ENCODE measurements at regions not wholly inside any gene's neighbourhood (a gene's known extent, or its start where the extent isn't known, plus 50 kb on each side); places are given as distances from the start of the nearest gene placed in this dataset.

DNA sequence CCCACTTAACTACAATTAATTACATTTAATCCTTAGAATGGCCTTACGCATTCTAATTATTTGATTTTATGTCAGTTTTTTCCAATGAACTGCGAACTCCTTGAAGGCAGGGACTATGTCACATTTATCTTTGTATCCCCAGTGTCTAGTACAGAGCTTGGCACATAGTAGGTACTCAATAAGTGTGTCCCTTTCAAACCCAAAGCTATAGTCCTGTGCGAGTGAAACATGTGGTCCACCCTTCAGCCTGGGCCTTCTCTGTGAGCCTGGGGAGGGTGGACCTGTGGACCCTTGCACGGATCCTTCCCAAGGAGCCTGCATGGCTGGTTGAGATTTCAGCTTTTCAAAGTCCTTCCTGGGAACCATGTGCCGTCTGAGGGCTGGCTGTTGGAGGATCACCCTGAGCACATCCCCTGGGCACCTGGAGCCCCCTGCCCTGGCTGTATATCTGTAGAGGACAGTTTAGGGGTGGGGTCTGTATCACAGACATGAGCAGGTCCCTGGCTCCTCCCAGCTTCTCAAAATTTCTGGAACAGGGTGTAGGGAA, 103.1 kb downstream of the IER5 start:
- H3K27ac ChIP-seq (ENCODE audit: low read depth, low read length) = no peak overlapping the region
- H3K4me3 ChIP-seq (ENCODE audit: low read length in 3 of 3) = no peak overlapping the region
- H3K4me1 ChIP-seq (ENCODE audit: control insufficient read depth in 3 of 3, insufficient read depth in 3 of 3, low read length in 3 of 3) = peaks cover 0 to 5% (median 5%) of the 10 kb centered on the region in 3 donors
- no peaks in the 10 kb centered on the region for H3K36me3 ChIP-seq (ENCODE audit: control insufficient read depth in 3 of 3, insufficient read depth in 3 of 3, low read length in 3 of 3)
- H3K9ac ChIP-seq (ENCODE audit: low read depth in 1 of 3, low read length in 3 of 3) = no peak overlapping the region
- no peaks in the 10 kb centered on the region for H3K9me3 ChIP-seq (ENCODE audit: control insufficient read depth in 3 of 3, low read length in 3 of 3)
- peaks cover 0 to 19% (median 8%) of the 10 kb centered on the region in 3 donors for H3K27me3 ChIP-seq (ENCODE audit: control insufficient read depth in 3 of 3, insufficient read depth in 3 of 3, low read length in 3 of 3)

DNA sequence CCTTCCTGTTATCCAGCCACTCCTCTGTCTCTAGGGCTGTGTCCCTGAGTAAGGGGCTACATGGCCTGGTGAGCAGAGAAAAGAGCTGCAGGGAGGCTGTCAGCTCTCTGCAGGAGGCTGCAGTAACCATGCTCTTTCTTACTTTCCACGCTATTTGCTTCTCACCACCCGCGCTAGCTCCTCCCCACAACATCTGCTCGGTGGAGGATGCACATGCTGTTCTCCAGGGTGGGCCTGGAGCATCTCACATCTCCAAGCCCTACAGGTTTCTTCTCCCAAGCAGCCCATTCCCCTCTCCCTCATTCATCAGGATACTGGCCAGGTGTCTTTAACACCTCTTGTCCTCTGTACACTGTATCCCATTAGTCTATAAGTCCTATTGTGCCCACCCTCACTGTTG, 103.8 kb downstream of the IER5 start:
- Histone ChIP-seq H3K4me1 (ENCODE audit: control insufficient read depth in 3 of 3, insufficient read depth in 3 of 3, low read length in 3 of 3) (peaks cover 0 to 5% (median 5%) of the 10 kb centered on the region in 3 donors), H3K36me3 (ENCODE audit: control insufficient read depth in 3 of 3, insufficient read depth in 3 of 3, low read length in 3 of 3) (no peaks in the 10 kb centered on the region), H3K4me3 (ENCODE audit: low read length in 3 of 3) (no peak overlapping the region), H3K9ac (ENCODE audit: low read depth in 1 of 3, low read length in 3 of 3) (no peak overlapping the region), H3K27me3 (ENCODE audit: control insufficient read depth in 3 of 3, insufficient read depth in 3 of 3, low read length in 3 of 3) (peaks cover 0 to 16% (median 8%) of the 10 kb centered on the region in 3 donors), H3K27ac (ENCODE audit: low read depth, low read length) (no peak overlapping the region), H3K9me3 (ENCODE audit: control insufficient read depth in 3 of 3, low read length in 3 of 3) (no peaks in the 10 kb centered on the region)

DNA sequence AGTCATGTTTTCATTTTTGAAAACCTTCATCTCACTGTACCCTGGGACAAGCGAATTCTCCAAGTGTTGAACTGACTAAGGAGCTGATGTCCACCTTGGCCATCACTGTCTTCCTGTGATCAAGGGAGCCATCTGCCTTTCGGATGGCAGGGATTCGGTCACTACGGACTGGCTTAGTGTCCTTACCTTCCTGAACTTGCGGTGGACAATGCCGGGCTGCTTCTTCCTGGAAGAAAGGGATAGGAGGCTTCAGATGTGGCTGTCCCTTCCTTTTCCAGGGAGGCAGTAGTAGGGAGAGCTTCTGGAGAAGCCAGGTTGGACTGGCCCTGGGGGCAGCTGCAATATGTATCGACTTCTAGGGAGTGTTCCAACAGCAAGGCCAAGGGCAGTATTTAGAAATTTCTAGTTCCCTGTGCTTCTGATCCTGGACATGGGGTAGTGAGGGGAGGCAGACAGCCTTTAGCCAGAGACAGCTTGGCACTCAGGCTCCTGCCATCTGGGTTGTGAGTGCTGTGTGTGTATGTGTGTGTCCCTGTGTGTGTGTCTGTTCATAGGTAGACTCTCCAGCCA, 114.6 kb downstream of the IER5 start:
- Histone ChIP-seq H3K4me1 (ENCODE audit: control insufficient read depth in 3 of 3, insufficient read depth in 3 of 3, low read length in 3 of 3) (peaks cover 7 to 23% (median 12%) of the 10 kb centered on the region in 3 donors), H3K4me3 (ENCODE audit: low read length in 3 of 3) (no peak overlapping the region), H3K9ac (ENCODE audit: low read depth in 1 of 3, low read length in 3 of 3) (no peak overlapping the region), H3K36me3 (ENCODE audit: control insufficient read depth in 3 of 3, insufficient read depth in 3 of 3, low read length in 3 of 3) (no peaks in the 10 kb centered on the region), H3K27ac (ENCODE audit: low read depth, low read length) (no peak overlapping the region), H3K9me3 (ENCODE audit: control insufficient read depth in 3 of 3, low read length in 3 of 3) (no peaks in the 10 kb centered on the region), H3K27me3 (ENCODE audit: control insufficient read depth in 3 of 3, insufficient read depth in 3 of 3, low read length in 3 of 3) (no peaks in the 10 kb centered on the region)

DNA sequence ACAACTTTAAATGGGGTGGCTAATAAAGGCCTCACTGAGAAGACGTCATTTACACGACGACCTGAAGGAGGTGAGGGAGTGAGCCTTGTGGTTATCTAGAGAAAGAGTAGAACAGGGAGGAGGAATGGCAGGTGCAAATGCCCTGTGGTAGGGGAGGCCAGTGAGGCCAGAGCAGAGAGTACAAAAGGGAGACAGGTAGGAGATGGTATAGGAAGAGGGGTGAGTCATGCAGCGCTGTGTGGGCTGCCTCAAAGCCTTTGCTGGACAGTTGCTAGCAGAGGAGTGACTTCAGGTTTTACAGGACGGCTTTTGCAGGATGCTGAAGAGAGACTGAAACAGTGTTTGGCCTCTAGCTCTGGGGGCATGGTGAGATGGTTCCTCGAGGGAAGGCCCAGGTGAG, 116.0 kb downstream of the IER5 start:
- H3K27ac ChIP-seq (ENCODE audit: low read depth, low read length) = no peak overlapping the region
- peaks cover 7 to 27% (median 12%) of the 10 kb centered on the region in 3 donors for H3K4me1 ChIP-seq (ENCODE audit: control insufficient read depth in 3 of 3, insufficient read depth in 3 of 3, low read length in 3 of 3)
- no peak overlapping the region for H3K4me3 ChIP-seq (ENCODE audit: low read length in 3 of 3)
- H3K9ac ChIP-seq (ENCODE audit: low read depth in 1 of 3, low read length in 3 of 3) = no peak overlapping the region
- H3K27me3 ChIP-seq (ENCODE audit: control insufficient read depth in 3 of 3, insufficient read depth in 3 of 3, low read length in 3 of 3) = peaks cover 0 to 3% (median 0%) of the 10 kb centered on the region in 3 donors
- no peaks in the 10 kb centered on the region for H3K9me3 ChIP-seq (ENCODE audit: control insufficient read depth in 3 of 3, low read length in 3 of 3)
- H3K36me3 ChIP-seq (ENCODE audit: control insufficient read depth in 3 of 3, insufficient read depth in 3 of 3, low read length in 3 of 3) = no peaks in the 10 kb centered on the region

DNA sequence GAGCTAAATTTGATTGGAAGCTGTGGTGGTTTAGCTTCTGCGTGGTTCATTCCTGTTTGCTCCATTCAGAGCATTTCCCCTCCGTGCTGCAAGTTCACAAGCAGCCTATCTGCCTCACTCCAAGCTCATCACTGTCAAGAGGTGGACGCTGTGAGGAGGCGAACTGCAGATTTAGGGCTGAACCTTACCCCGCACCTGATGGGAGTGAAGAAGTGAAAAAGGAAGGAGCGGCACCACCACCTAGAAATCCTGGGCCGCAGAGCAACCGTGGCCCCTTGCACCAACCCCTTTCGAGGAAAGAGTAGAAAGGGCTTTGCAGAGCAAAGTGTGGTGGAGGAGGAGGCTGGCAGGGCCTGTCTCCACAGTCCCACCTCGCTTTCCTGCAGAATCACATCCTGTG, 117.4 kb downstream of the IER5 start:
- no peak overlapping the region for H3K27ac ChIP-seq (ENCODE audit: low read depth, low read length)
- peaks cover 0 to 3% (median 0%) of the 10 kb centered on the region in 3 donors for H3K27me3 ChIP-seq (ENCODE audit: control insufficient read depth in 3 of 3, insufficient read depth in 3 of 3, low read length in 3 of 3)
- peaks cover 7 to 27% (median 12%) of the 10 kb centered on the region in 3 donors for H3K4me1 ChIP-seq (ENCODE audit: control insufficient read depth in 3 of 3, insufficient read depth in 3 of 3, low read length in 3 of 3)
- H3K4me3 ChIP-seq (ENCODE audit: low read length in 3 of 3) = no peak overlapping the region
- no peaks in the 10 kb centered on the region for H3K36me3 ChIP-seq (ENCODE audit: control insufficient read depth in 3 of 3, insufficient read depth in 3 of 3, low read length in 3 of 3)
- no peak overlapping the region for H3K9ac ChIP-seq (ENCODE audit: low read depth in 1 of 3, low read length in 3 of 3)
- H3K9me3 ChIP-seq (ENCODE audit: control insufficient read depth in 3 of 3, low read length in 3 of 3) = no peaks in the 10 kb centered on the region

DNA sequence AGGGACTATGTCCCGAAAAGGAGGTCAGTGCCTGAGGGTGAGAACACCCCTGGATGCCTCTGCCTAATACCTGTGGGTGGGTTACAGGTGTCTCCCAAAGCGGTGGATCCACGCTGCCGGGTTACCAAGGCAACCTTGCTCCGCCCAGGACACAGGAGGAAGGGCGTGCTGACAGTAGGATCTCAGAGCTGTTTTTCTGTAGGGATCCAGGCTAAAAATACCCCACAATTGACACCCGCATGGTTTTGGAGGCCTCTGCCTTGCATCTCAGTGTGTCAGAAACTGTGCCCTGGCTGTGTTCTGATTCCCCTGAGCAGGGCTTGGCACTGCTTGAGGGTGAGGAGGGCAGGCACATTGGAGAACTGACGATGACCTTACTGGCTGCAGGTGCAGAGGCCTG, 118.0 kb downstream of the IER5 start:
- peaks cover 7 to 27% (median 12%) of the 10 kb centered on the region in 3 donors for H3K4me1 ChIP-seq (ENCODE audit: control insufficient read depth in 3 of 3, insufficient read depth in 3 of 3, low read length in 3 of 3)
- H3K27ac ChIP-seq (ENCODE audit: low read depth, low read length) = peak overlapping the region; percentile 41
- peak overlapping the region in 1 of 3 donors; percentile 25 for H3K9ac ChIP-seq (ENCODE audit: low read depth in 1 of 3, low read length in 3 of 3)
- no peaks in the 10 kb centered on the region for H3K36me3 ChIP-seq (ENCODE audit: control insufficient read depth in 3 of 3, insufficient read depth in 3 of 3, low read length in 3 of 3)
- H3K9me3 ChIP-seq (ENCODE audit: control insufficient read depth in 3 of 3, low read length in 3 of 3) = no peaks in the 10 kb centered on the region
- no peak overlapping the region for H3K4me3 ChIP-seq (ENCODE audit: low read length in 3 of 3)
- peaks cover 0 to 3% (median 0%) of the 10 kb centered on the region in 3 donors for H3K27me3 ChIP-seq (ENCODE audit: control insufficient read depth in 3 of 3, insufficient read depth in 3 of 3, low read length in 3 of 3)

DNA sequence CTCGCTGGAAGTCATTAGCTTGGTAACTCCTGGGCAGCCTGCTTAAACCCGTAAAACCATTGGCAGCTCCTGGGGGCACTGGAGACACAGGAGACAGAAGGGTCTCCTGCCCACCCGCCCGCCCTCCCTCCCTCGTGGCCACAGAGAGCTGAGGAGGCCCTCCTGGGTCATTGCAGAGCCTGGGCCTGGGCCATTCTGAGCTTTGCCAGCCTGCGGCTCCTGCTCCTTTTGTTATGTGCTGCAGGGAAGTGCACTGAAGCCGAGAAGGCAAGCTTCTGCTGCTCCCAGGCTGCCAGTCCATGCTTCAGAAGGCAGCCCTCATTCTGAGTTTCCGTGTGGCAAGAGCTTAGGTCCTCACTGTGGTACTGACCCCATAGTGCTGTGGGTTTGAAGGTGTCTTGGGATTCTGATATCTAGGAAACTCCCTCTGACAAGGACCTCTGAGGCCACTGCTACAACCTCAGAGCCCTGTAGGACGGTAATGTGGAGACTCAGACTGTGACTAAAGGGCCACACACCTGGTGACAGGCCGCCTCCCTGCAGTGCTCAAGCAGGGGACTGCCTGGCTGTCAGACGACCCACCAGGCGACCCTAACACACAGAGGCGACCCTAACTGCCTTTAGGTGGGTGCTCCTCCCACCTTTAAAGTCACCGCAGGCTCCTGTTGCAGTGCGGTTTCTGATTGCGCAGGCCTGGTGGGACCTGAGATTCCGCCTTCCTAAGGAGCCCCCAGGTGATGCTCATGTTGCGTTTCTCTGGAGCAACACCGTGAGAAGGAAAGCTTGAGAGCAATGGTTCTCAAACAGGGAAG, 118.7 kb downstream of the IER5 start:
- no peak overlapping the region for H3K27ac ChIP-seq (ENCODE audit: low read depth, low read length)
- H3K9me3 ChIP-seq (ENCODE audit: control insufficient read depth in 3 of 3, low read length in 3 of 3) = no peaks in the 10 kb centered on the region
- no peak overlapping the region for H3K9ac ChIP-seq (ENCODE audit: low read depth in 1 of 3, low read length in 3 of 3)
- peaks cover 7 to 27% (median 12%) of the 10 kb centered on the region in 3 donors for H3K4me1 ChIP-seq (ENCODE audit: control insufficient read depth in 3 of 3, insufficient read depth in 3 of 3, low read length in 3 of 3)
- H3K27me3 ChIP-seq (ENCODE audit: control insufficient read depth in 3 of 3, insufficient read depth in 3 of 3, low read length in 3 of 3) = peaks cover 0 to 3% (median 0%) of the 10 kb centered on the region in 3 donors
- H3K4me3 ChIP-seq (ENCODE audit: low read length in 3 of 3) = no peak overlapping the region
- H3K36me3 ChIP-seq (ENCODE audit: control insufficient read depth in 3 of 3, insufficient read depth in 3 of 3, low read length in 3 of 3) = no peaks in the 10 kb centered on the region

DNA sequence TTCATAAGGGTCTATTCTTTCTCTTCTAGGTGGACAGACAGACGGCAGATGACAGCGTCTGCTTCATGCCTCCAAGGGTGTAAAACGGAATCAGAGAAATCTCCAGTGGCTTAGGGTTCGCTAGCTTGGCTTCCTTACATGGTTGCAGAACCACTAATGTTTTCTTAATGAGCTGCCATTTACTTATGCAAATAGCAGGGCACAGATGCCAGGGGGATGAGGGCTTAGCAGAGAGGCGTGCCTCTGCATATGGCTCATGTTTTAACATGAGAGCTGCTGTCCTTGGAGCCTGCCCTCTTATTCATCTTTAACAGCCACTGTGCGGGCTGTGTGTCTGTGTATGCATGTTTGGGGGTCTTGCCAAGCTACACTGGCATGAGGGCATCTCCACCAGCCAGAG, 119.6 kb downstream of the IER5 start:
- Histone ChIP-seq H3K27ac (ENCODE audit: low read depth, low read length) (no peak overlapping the region), H3K27me3 (ENCODE audit: control insufficient read depth in 3 of 3, insufficient read depth in 3 of 3, low read length in 3 of 3) (peaks cover 0 to 3% (median 0%) of the 10 kb centered on the region in 3 donors), H3K9ac (ENCODE audit: low read depth in 1 of 3, low read length in 3 of 3) (no peak overlapping the region)

DNA sequence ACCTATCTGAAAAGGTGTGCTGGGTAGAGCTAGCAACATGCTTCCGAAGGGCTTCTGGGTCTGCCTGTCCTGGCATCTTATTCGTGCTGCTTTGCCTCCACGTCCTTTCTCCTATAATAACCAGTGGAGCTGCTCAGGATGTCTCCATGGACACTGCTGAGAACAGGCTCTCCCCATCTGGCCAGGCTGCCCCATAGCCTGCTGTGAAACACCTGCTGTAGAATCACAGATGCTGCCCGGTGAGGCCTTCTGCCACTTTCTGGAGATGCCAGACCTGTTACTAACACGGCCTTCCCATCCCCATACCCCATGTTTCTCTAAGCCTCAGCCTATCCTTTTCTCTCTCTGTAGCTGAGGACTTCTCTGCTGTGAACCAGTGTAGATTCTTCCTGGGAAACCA, 120.5 kb downstream of the IER5 start:
- Histone ChIP-seq H3K27me3 (ENCODE audit: control insufficient read depth in 3 of 3, insufficient read depth in 3 of 3, low read length in 3 of 3) (peaks cover 0 to 3% (median 0%) of the 10 kb centered on the region in 3 donors), H3K4me3 (ENCODE audit: low read length in 3 of 3) (no peak overlapping the region), H3K9me3 (ENCODE audit: control insufficient read depth in 3 of 3, low read length in 3 of 3) (no peaks in the 10 kb centered on the region), H3K9ac (ENCODE audit: low read depth in 1 of 3, low read length in 3 of 3) (no peak overlapping the region), H3K4me1 (ENCODE audit: control insufficient read depth in 3 of 3, insufficient read depth in 3 of 3, low read length in 3 of 3) (peaks cover 7 to 27% (median 12%) of the 10 kb centered on the region in 3 donors), H3K36me3 (ENCODE audit: control insufficient read depth in 3 of 3, insufficient read depth in 3 of 3, low read length in 3 of 3) (no peaks in the 10 kb centered on the region), H3K27ac (ENCODE audit: low read depth, low read length) (no peak overlapping the region)

More for the DNA sequence above, 119.6 kb downstream of the IER5 start:
- Histone ChIP-seq H3K4me3 (ENCODE audit: low read length in 3 of 3) (no peak overlapping the region), H3K4me1 (ENCODE audit: control insufficient read depth in 3 of 3, insufficient read depth in 3 of 3, low read length in 3 of 3) (peaks cover 7 to 27% (median 12%) of the 10 kb centered on the region in 3 donors), H3K36me3 (ENCODE audit: control insufficient read depth in 3 of 3, insufficient read depth in 3 of 3, low read length in 3 of 3) (no peaks in the 10 kb centered on the region), H3K9me3 (ENCODE audit: control insufficient read depth in 3 of 3, low read length in 3 of 3) (no peaks in the 10 kb centered on the region)

DNA sequence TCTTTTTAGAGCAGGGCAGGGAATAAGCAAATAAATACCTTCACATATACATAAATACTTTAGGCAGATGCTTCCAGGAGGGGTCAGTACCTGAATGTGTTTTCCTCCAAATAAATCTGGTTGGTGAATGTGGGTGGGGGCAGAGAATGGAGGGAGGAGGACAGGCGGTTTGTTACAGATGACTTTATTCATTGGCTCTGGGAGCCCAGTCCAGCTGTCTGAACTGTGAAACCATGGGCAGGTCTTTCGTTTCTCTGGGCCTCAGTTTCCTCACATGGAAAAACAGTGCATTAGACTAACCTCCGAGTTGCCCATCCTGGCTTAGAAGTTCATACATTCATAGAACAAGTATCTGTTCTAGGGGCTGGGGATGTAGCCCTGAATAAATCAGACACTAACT, 124.6 kb downstream of the IER5 start:
- Histone ChIP-seq H3K9me3 (ENCODE audit: control insufficient read depth in 3 of 3, low read length in 3 of 3) (no peaks in the 10 kb centered on the region), H3K9ac (ENCODE audit: low read depth in 1 of 3, low read length in 3 of 3) (no peak overlapping the region), H3K36me3 (ENCODE audit: control insufficient read depth in 3 of 3, insufficient read depth in 3 of 3, low read length in 3 of 3) (no peaks in the 10 kb centered on the region), H3K4me1 (ENCODE audit: control insufficient read depth in 3 of 3, insufficient read depth in 3 of 3, low read length in 3 of 3) (peaks cover 0 to 5% (median 0%) of the 10 kb centered on the region in 3 donors), H3K27ac (ENCODE audit: low read depth, low read length) (no peak overlapping the region), H3K4me3 (ENCODE audit: low read length in 3 of 3) (no peak overlapping the region), H3K27me3 (ENCODE audit: control insufficient read depth in 3 of 3, insufficient read depth in 3 of 3, low read length in 3 of 3) (peaks cover 0 to 5% (median 0%) of the 10 kb centered on the region in 3 donors)

Data from skeletal muscle tissue (tissue), 3 donors.